Subcutaneous abdominal adipose tissue (tissue), 5 donors: ENCODE measurements at regions not wholly inside any gene's neighbourhood (a gene's known extent, or its start where the extent isn't known, plus 50 kb on each side); places are given as distances from the start of the nearest gene placed in this dataset.

ENCODE experiments used
- H3K27ac ChIP-seq: one replicate; pipeline ENCODE4 v1.7.0; 2013; ENCODE audit warnings: low read depth, mild to moderate bottlenecking, inconsistent platforms, low read length, moderate library complexity
- H3K27me3 ChIP-seq, 5 donors: one replicate each; pipeline ENCODE4 v1.7.0; 2013; ENCODE audit warnings: low read length in 5 of 5, inconsistent platforms in 1 of 5; ENCODE audit not compliant: control insufficient read depth in 5 of 5, insufficient read depth in 4 of 5
- H3K36me3 ChIP-seq, 5 donors: one replicate each; pipeline ENCODE4 v1.7.0; 2013; ENCODE audit warnings: low read length in 5 of 5; ENCODE audit not compliant: control insufficient read depth in 5 of 5, insufficient read depth in 5 of 5
- H3K4me1 ChIP-seq, 5 donors: one replicate each; pipeline ENCODE4 v1.7.0; 2013; ENCODE audit warnings: low read length in 5 of 5, mild to moderate bottlenecking in 3 of 5, moderate library complexity in 1 of 5; ENCODE audit not compliant: control insufficient read depth in 5 of 5, insufficient read depth in 5 of 5
- H3K4me3 ChIP-seq, 5 donors: one replicate each; pipeline ENCODE4 v1.7.0; 2013; ENCODE audit warnings: low read length in 5 of 5, low read depth in 1 of 5
- H3K9ac ChIP-seq, 5 donors: one replicate each; pipeline ENCODE4 v1.7.0; 2013; ENCODE audit warnings: low read length in 5 of 5, mild to moderate bottlenecking in 4 of 5, moderate library complexity in 3 of 5
- H3K9me3 ChIP-seq, 5 donors: one replicate each; pipeline ENCODE4 v1.7.0; 2013; ENCODE audit warnings: low read length in 5 of 5; ENCODE audit not compliant: control insufficient read depth in 5 of 5
- donor health status: healthy.
- donor health status: healthy.
- donor health status: healthy.
- donor health status: healthy.
- donor health status: healthy.

- no peak overlapping the region for H3K27ac ChIP-seq
- H3K4me3 ChIP-seq: no peak overlapping the region
- no peak overlapping the region for H3K9ac ChIP-seq
- H3K9me3 ChIP-seq: no peaks in the 10 kb centered on the region
- no peaks in the 10 kb centered on the region for H3K36me3 ChIP-seq
- H3K27me3 ChIP-seq: no peaks in the 10 kb centered on the region
- H3K4me1 ChIP-seq: peaks cover 3 to 15% (median 6%) of the 10 kb centered on the region in 5 donors
These were observed 101.2 kb downstream of the PCSK1 start for GRCh38 chr5:96331681-96332361.

- no peaks in the 10 kb centered on the region for H3K27me3 ChIP-seq
- H3K9me3 ChIP-seq: no peaks in the 10 kb centered on the region
- no peak overlapping the region for H3K9ac ChIP-seq
- no peak overlapping the region for H3K4me3 ChIP-seq
- H3K27ac ChIP-seq: no peak overlapping the region
- no peaks in the 10 kb centered on the region for H3K36me3 ChIP-seq
- peaks cover under 1 to 9% (median 5%) of the 10 kb centered on the region in 5 donors for H3K4me1 ChIP-seq
These were observed 101.8 kb downstream of the PCSK1 start for GRCh38 chr5:96331210-96331609.

GRCh38 chr5:96330530-96331140 lies 102.4 kb downstream of the PCSK1 start:
- peaks cover 0 to 7% (median 0%) of the 10 kb centered on the region in 5 donors for H3K4me1 ChIP-seq
- H3K27me3 ChIP-seq: no peaks in the 10 kb centered on the region
- H3K36me3 ChIP-seq: no peaks in the 10 kb centered on the region
- no peak overlapping the region for H3K4me3 ChIP-seq
- H3K9me3 ChIP-seq: no peaks in the 10 kb centered on the region
- H3K9ac ChIP-seq: no peak overlapping the region
- H3K27ac ChIP-seq: no peak overlapping the region

GRCh38 chr5:96329886-96330529 lies 103.0 kb downstream of the PCSK1 start:
- no peak overlapping the region for H3K4me3 ChIP-seq
- H3K27me3 ChIP-seq: no peaks in the 10 kb centered on the region
- H3K4me1 ChIP-seq: peaks cover 0 to 7% (median 0%) of the 10 kb centered on the region in 5 donors
- no peak overlapping the region for H3K27ac ChIP-seq
- no peaks in the 10 kb centered on the region for H3K36me3 ChIP-seq
- H3K9ac ChIP-seq: no peak overlapping the region
- no peaks in the 10 kb centered on the region for H3K9me3 ChIP-seq

- Histone ChIP-seq H3K9ac (no peak overlapping the region), H3K27ac (no peak overlapping the region), H3K36me3 (no peaks in the 10 kb centered on the region), H3K4me3 (no peak overlapping the region), H3K4me1 (peaks cover 0 to 7% (median 0%) of the 10 kb centered on the region in 5 donors), H3K9me3 (no peaks in the 10 kb centered on the region), H3K27me3 (no peaks in the 10 kb centered on the region)
These were observed 103.8 kb downstream of the PCSK1 start for GRCh38 chr5:96329289-96329688.

GRCh38 chr5:96327722-96328121 lies 105.3 kb downstream of the PCSK1 start:
- Histone ChIP-seq H3K4me3 (no peak overlapping the region), H3K36me3 (no peaks in the 10 kb centered on the region), H3K27ac (no peak overlapping the region), H3K4me1 (peaks cover 0 to 7% (median 0%) of the 10 kb centered on the region in 5 donors), H3K9ac (no peak overlapping the region), H3K9me3 (no peaks in the 10 kb centered on the region), H3K27me3 (no peaks in the 10 kb centered on the region)

GRCh38 chr5:96326902-96327301 lies 106.1 kb downstream of the PCSK1 start:
- no peaks in the 10 kb centered on the region for H3K27me3 ChIP-seq
- H3K9ac ChIP-seq: no peak overlapping the region
- no peak overlapping the region for H3K27ac ChIP-seq
- H3K36me3 ChIP-seq: no peaks in the 10 kb centered on the region
- H3K4me1 ChIP-seq: peaks cover 0 to 7% (median 0%) of the 10 kb centered on the region in 5 donors
- no peak overlapping the region for H3K4me3 ChIP-seq
- no peaks in the 10 kb centered on the region for H3K9me3 ChIP-seq

GRCh38 chr5:96324708-96325107 lies 108.3 kb downstream of the PCSK1 start:
- Histone ChIP-seq H3K27ac (no peak overlapping the region), H3K9ac (no peak overlapping the region), H3K27me3 (no peaks in the 10 kb centered on the region), H3K4me1 (no peaks in the 10 kb centered on the region), H3K9me3 (no peaks in the 10 kb centered on the region), H3K36me3 (no peaks in the 10 kb centered on the region), H3K4me3 (no peak overlapping the region)

GRCh38 chr5:96322865-96323264 lies 110.2 kb downstream of the PCSK1 start:
- H3K4me1 ChIP-seq: no peaks in the 10 kb centered on the region
- H3K27ac ChIP-seq: no peak overlapping the region
- H3K4me3 ChIP-seq: no peak overlapping the region
- no peak overlapping the region for H3K9ac ChIP-seq
- H3K36me3 ChIP-seq: no peaks in the 10 kb centered on the region
- no peaks in the 10 kb centered on the region for H3K9me3 ChIP-seq
- no peaks in the 10 kb centered on the region for H3K27me3 ChIP-seq

- Histone ChIP-seq H3K4me1 (no peaks in the 10 kb centered on the region), H3K27me3 (no peaks in the 10 kb centered on the region), H3K9ac (no peak overlapping the region), H3K36me3 (no peaks in the 10 kb centered on the region), H3K4me3 (no peak overlapping the region), H3K9me3 (no peaks in the 10 kb centered on the region), H3K27ac (no peak overlapping the region)
These were observed 110.8 kb downstream of the PCSK1 start for GRCh38 chr5:96322217-96322616.
